GM12873 (cell line): ENCODE measurements at regions not wholly inside any gene's neighbourhood (a gene's known extent, or its start where the extent isn't known, plus 50 kb on each side); places are given as distances from the start of the nearest gene placed in this dataset.

Experiments used
- TF ChIP-seq, protein P1 (sequence below): IDR thresholded peaks from 2 replicates; pipeline ENCODE4 v1.5.1; 2012; ENCODE audit warnings: low read depth, mild to moderate bottlenecking, moderate library complexity, low read length, control low read depth; ENCODE audit not compliant: insufficient read depth; ENCODE audit errors: missing control alignments

DNA sequence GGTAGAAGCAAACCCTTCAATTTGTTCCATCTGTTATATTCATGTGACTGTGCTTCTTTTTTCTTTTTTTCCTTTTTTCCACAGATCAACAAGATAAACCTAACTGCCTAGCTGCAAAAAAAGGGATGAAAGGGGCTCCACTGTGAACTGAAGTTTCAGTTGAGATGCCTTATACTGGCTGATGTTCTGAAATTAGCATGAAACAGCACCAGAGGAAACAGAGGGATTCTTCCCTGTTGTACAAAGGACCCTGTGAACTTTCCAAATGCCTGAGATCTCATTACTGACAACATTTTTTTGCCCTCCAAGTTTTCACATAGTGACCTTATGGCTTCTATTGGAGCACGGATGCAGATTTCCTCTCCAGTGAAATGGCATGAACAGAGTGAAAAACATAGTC, 302.7 kb upstream of the TFAP2D start:
- TF ChIP-seq, protein P1, sequence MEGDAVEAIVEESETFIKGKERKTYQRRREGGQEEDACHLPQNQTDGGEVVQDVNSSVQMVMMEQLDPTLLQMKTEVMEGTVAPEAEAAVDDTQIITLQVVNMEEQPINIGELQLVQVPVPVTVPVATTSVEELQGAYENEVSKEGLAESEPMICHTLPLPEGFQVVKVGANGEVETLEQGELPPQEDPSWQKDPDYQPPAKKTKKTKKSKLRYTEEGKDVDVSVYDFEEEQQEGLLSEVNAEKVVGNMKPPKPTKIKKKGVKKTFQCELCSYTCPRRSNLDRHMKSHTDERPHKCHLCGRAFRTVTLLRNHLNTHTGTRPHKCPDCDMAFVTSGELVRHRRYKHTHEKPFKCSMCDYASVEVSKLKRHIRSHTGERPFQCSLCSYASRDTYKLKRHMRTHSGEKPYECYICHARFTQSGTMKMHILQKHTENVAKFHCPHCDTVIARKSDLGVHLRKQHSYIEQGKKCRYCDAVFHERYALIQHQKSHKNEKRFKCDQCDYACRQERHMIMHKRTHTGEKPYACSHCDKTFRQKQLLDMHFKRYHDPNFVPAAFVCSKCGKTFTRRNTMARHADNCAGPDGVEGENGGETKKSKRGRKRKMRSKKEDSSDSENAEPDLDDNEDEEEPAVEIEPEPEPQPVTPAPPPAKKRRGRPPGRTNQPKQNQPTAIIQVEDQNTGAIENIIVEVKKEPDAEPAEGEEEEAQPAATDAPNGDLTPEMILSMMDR: no peak

DNA sequence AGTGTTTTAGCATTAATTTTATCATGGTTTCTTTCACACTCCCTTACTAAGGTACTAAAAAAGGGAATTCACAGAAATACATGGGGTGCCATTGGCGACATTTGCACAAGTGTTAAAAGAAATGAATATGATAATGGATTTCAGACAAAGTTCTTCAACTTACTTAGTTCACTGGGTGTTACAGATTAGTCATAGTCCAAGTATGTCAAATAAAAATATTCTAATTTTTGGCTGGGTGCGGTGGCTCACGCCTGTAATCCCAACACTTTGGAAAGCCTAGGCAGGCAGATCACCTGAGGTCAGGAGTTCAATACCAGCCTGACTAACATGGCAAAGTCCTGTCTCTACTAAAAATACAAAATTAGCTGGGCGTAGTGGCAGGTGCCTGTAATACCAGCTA, 286.1 kb upstream of the TFAP2D start:
- TF ChIP-seq, protein P1: no peak

DNA sequence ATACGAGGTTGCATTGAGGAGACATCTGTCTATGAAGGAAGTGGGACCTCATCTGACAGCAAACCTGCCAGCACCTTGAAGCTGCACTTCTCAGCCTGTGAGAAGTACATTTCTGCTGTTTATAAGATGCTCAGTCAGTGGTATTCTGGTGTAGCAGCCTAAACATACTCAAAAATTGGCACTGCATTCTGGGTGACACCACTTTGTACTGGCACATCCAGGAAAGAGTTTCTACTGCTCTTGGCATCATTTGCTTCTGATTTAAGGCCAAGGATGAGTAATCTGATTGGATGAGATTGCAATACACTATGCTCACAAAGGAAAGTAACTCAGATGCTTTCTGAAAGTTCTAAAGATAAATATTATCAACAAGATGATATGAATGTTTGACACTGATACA, 275.4 kb upstream of the TFAP2D start:
- TF ChIP-seq, protein P1: no peak

DNA sequence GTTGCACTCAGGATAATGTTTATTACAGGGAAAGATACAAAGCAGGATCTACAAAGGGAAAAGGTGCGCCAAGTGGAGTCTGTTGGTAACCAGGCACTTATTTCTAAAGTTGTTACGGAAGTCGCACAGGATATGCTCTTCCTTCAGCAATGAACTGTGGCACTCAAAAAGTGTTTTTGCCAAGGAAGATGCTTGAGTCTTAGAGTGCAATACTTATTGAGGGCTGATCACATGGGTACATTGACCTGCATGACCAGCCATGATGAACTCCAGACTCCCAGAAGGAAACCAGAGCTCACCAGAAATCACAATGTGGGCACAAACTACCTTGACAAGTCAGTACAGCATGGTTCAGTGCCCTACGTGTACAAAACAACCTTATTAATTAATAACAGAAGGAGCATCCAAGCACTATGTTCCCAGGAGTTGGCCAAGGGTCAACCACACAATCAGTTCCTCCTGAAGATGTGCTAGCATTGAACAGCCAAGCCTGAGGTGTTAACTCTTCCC, 270.7 kb upstream of the TFAP2D start:
- TF ChIP-seq, protein P1: no peak

DNA sequence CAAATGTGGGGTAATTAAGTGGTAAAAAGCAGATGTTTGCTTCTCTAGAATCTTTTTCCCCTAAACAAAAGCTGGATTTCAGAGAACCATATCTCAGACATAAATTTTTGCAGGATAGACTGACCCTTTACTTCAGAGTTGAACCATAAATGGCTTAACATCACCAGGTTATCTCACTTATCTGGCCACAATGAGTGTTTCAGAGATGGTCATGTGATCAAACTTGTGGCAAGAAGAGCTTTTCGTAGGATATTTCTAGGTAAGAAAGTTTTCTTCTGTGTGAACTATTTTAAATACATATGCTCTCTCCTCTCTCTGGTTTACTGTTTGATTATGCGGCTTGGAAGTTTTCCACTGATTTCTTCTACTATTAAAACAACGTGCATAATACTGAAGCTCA, 270.2 kb upstream of the TFAP2D start:
- TF ChIP-seq, protein P1: no peak

DNA sequence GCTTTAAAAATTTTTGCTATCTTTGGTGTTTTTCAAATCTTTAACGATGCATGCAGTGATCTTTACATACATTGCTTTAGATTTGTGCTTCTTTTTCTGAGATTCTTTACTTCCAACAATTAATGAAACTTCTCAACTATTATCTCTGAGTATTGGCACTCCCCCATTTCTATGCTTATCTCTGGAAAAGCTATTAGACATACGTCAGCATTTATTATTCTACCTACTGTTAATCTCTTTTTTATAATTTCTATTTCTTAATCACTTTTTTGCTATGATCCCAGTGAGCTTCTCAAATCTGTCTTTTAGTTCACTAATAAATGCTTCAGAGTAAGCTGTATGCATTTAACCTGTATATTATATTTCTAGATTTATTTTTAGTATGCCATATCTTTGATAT, 264.2 kb upstream of the TFAP2D start:
- TF ChIP-seq, protein P1: no peak

DNA sequence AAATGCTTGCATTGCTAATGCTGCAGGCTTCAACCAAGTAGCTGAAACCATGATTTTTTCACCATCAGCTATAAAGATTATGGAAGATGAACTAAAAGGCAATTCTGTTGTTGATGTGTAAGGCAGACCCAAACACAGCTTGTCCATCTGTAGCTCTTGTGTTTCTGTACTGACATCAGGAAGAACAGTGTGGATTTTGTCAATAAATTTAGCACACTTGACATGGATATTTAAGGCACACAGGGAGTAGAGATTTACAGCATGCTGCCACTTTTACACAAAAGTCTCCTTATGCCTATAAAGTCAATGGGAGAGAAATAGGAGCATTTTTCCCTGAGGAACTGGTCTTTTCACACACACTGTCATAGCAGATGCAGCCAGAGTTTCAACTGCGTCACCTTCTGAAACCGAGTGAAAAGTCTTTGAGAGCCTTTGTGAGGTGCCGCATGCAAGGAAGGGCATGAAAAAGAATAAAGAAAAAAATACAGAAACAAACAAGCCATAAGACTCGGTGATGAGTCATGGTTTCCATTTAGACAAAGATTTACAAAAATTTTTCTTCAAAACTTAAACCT, 261.4 kb upstream of the TFAP2D start:
- TF ChIP-seq, protein P1: no peak
